ENCODE measurements at regions not wholly inside any gene's neighbourhood (a gene's known extent, or its start where the extent isn't known, plus 50 kb on each side); places are given as distances from the start of the nearest gene placed in this dataset.

- H2BK12ac ChIP-seq (ENCODE audit: low read length), result no peak overlapping the region
- no peak overlapping the region for H3K4ac ChIP-seq (ENCODE audit: low read length)
Observed at GRCh38 chr9:85368781-85369180, 373.0 kb downstream of the AGTPBP1 start.

GRCh38 chr9:85359161-85359560, 382.6 kb downstream of the AGTPBP1 start:
- H3K36me3 ChIP-seq (replicated peaks in 1 of 2; ENCODE audit: control insufficient read depth in 2 of 2, insufficient read depth in 2 of 2, low read length in 2 of 2), result no peaks in the 10 kb centered on the region
- no peak overlapping the region for H3K4me2 ChIP-seq (ENCODE audit: insufficient read depth, low read length, poor library complexity, severe bottlenecking)
- no peak overlapping the region for H2BK12ac ChIP-seq (ENCODE audit: low read length)
- no peak overlapping the region for H2BK5ac ChIP-seq (ENCODE audit: low read length)
- no peak overlapping the region for H4K8ac ChIP-seq (ENCODE audit: low read depth, low read length)
- peaks cover 0 to 3% of the 10 kb centered on the region in 2 donors for H3K9me3 ChIP-seq (replicated peaks in 1 of 2; ENCODE audit: control insufficient read depth in 2 of 2, insufficient read depth in 1 of 2, low read depth in 1 of 2, low read length in 2 of 2)
- no CpG with 5 or more reads among the region's 5 CpGs for WGBS, 2 donors (ENCODE audit: extremely low coverage in 2 of 2, insufficient read length in 2 of 2, insufficient replicate concordance in 1 of 2)
- H2AK5ac ChIP-seq (ENCODE audit: low read depth, low read length), result no peak overlapping the region
- no peaks in the 10 kb centered on the region for H3K79me1 ChIP-seq (ENCODE audit: low read depth, low read length)
- H3K4me1 ChIP-seq (ENCODE audit: control insufficient read depth in 2 of 2, insufficient read depth in 1 of 2, low read depth in 1 of 2, low read length in 2 of 2), result no peaks in the 10 kb centered on the region
- H3K9ac ChIP-seq (ENCODE audit: low read depth, low read length, poor library complexity), result no peak overlapping the region
- no peak overlapping the region for H4K91ac ChIP-seq (ENCODE audit: low read depth, low read length, poor library complexity)
- no peak for DNase-seq (ENCODE audit: low spot score)
- no peak overlapping the region for H2BK120ac ChIP-seq (ENCODE audit: low read depth, low read length)
- H3K14ac ChIP-seq (ENCODE audit: low read length), result no peak overlapping the region
- H3K4me3 ChIP-seq (ENCODE audit: low read length in 2 of 2), result no peak overlapping the region
- H3K23ac ChIP-seq (ENCODE audit: low read depth, low read length, poor library complexity), result no peak overlapping the region
- H2BK15ac ChIP-seq (ENCODE audit: low read length), result no peak overlapping the region
- no peaks in the 10 kb centered on the region for H3K27me3 ChIP-seq (ENCODE audit: control insufficient read depth in 3 of 3, insufficient read depth in 3 of 3, low read depth in 1 of 3, low read length in 3 of 3)
- H3K27ac ChIP-seq (replicated peaks; ENCODE audit: low read length), result no peak overlapping the region
- H3K18ac ChIP-seq (ENCODE audit: low read length), result no peak overlapping the region
- no peak overlapping the region for H3K4ac ChIP-seq (ENCODE audit: low read length)
- no peak overlapping the region for H2AFZ ChIP-seq (ENCODE audit: low read length)

More at GRCh38 chr9:85368781-85369180, 373.0 kb downstream of the AGTPBP1 start:
- no peak overlapping the region for H2AK5ac ChIP-seq (ENCODE audit: low read depth, low read length)
- H3K9ac ChIP-seq (ENCODE audit: low read depth, low read length, poor library complexity), result no peak overlapping the region
- H3K14ac ChIP-seq (ENCODE audit: low read length), result no peak overlapping the region
- no peak overlapping the region for H2AFZ ChIP-seq (ENCODE audit: low read length)
- no peak overlapping the region for H3K4me2 ChIP-seq (ENCODE audit: insufficient read depth, low read length, poor library complexity, severe bottlenecking)
- H3K27me3 ChIP-seq (ENCODE audit: control insufficient read depth in 3 of 3, insufficient read depth in 3 of 3, low read depth in 1 of 3, low read length in 3 of 3), result no peaks in the 10 kb centered on the region
- no peaks in the 10 kb centered on the region for H3K4me1 ChIP-seq (ENCODE audit: control insufficient read depth in 2 of 2, insufficient read depth in 1 of 2, low read depth in 1 of 2, low read length in 2 of 2)
- H3K27ac ChIP-seq (replicated peaks; ENCODE audit: low read length), result no peak overlapping the region
- no CpG with 5 or more reads among the region's 1 CpG for WGBS, 2 donors (ENCODE audit: extremely low coverage in 2 of 2, insufficient read length in 2 of 2, insufficient replicate concordance in 1 of 2)
- H3K79me1 ChIP-seq (ENCODE audit: low read depth, low read length), result no peaks in the 10 kb centered on the region
- no peaks in the 10 kb centered on the region for H3K36me3 ChIP-seq (replicated peaks in 1 of 2; ENCODE audit: control insufficient read depth in 2 of 2, insufficient read depth in 2 of 2, low read length in 2 of 2)
- no peak overlapping the region for H2BK120ac ChIP-seq (ENCODE audit: low read depth, low read length)
- no peak overlapping the region for H3K4me3 ChIP-seq (ENCODE audit: low read length in 2 of 2)
- no peak overlapping the region for H3K23ac ChIP-seq (ENCODE audit: low read depth, low read length, poor library complexity)
- no peak overlapping the region for H2BK15ac ChIP-seq (ENCODE audit: low read length)
- H2BK5ac ChIP-seq (ENCODE audit: low read length), result no peak overlapping the region
- H4K8ac ChIP-seq (ENCODE audit: low read depth, low read length), result no peak overlapping the region
- no peak for DNase-seq (ENCODE audit: low spot score)
- no peak overlapping the region for H4K91ac ChIP-seq (ENCODE audit: low read depth, low read length, poor library complexity)
- no peaks in the 10 kb centered on the region for H3K9me3 ChIP-seq (replicated peaks in 1 of 2; ENCODE audit: control insufficient read depth in 2 of 2, insufficient read depth in 1 of 2, low read depth in 1 of 2, low read length in 2 of 2)
- H3K18ac ChIP-seq (ENCODE audit: low read length), result no peak overlapping the region

GRCh38 chr9:85349046-85349445, 392.7 kb downstream of the AGTPBP1 start:
- Histone ChIP-seq H3K36me3 (replicated peaks in 1 of 2; ENCODE audit: control insufficient read depth in 2 of 2, insufficient read depth in 2 of 2, low read length in 2 of 2) (no peaks in the 10 kb centered on the region), H3K9me3 (replicated peaks in 1 of 2; ENCODE audit: control insufficient read depth in 2 of 2, insufficient read depth in 1 of 2, low read depth in 1 of 2, low read length in 2 of 2) (no peaks in the 10 kb centered on the region), H3K9ac (ENCODE audit: low read depth, low read length, poor library complexity) (no peak overlapping the region), H4K8ac (ENCODE audit: low read depth, low read length) (no peak overlapping the region), H2BK5ac (ENCODE audit: low read length) (no peak overlapping the region), H2AFZ (ENCODE audit: low read length) (no peak overlapping the region), H3K4me3 (ENCODE audit: low read length in 2 of 2) (no peak overlapping the region), H3K27me3 (ENCODE audit: control insufficient read depth in 3 of 3, insufficient read depth in 3 of 3, low read depth in 1 of 3, low read length in 3 of 3) (no peaks in the 10 kb centered on the region), H3K27ac (replicated peaks; ENCODE audit: low read length) (no peak overlapping the region), H3K79me1 (ENCODE audit: low read depth, low read length) (no peaks in the 10 kb centered on the region), H3K14ac (ENCODE audit: low read length) (no peak overlapping the region), H3K4ac (ENCODE audit: low read length) (no peak overlapping the region), H3K23ac (ENCODE audit: low read depth, low read length, poor library complexity) (no peak overlapping the region), H2BK120ac (ENCODE audit: low read depth, low read length) (no peak overlapping the region), H3K4me1 (ENCODE audit: control insufficient read depth in 2 of 2, insufficient read depth in 1 of 2, low read depth in 1 of 2, low read length in 2 of 2) (no peaks in the 10 kb centered on the region), H2BK12ac (ENCODE audit: low read length) (no peak overlapping the region), H2BK15ac (ENCODE audit: low read length) (no peak overlapping the region), H4K91ac (ENCODE audit: low read depth, low read length, poor library complexity) (no peak overlapping the region), H3K18ac (ENCODE audit: low read length) (no peak overlapping the region), H3K4me2 (ENCODE audit: insufficient read depth, low read length, poor library complexity, severe bottlenecking) (no peak overlapping the region), H2AK5ac (ENCODE audit: low read depth, low read length) (no peak overlapping the region)
- no peak for DNase-seq (ENCODE audit: low spot score)
- no CpG with 5 or more reads among the region's 6 CpGs for WGBS, 2 donors (ENCODE audit: extremely low coverage in 2 of 2, insufficient read length in 2 of 2, insufficient replicate concordance in 1 of 2)

- WGBS, 2 donors (ENCODE audit: extremely low coverage in 2 of 2, insufficient read length in 2 of 2, insufficient replicate concordance in 1 of 2), result no CpG with 5 or more reads among the region's 6 CpGs
- no peak overlapping the region for H3K14ac ChIP-seq (ENCODE audit: low read length)
Observed at GRCh38 chr9:85347541-85347940, 394.2 kb downstream of the AGTPBP1 start.

More at GRCh38 chr9:85347541-85347940, 394.2 kb downstream of the AGTPBP1 start:
- Histone ChIP-seq H2AK5ac (ENCODE audit: low read depth, low read length) (no peak overlapping the region), H3K4me3 (ENCODE audit: low read length in 2 of 2) (no peak overlapping the region), H4K8ac (ENCODE audit: low read depth, low read length) (no peak overlapping the region), H2BK5ac (ENCODE audit: low read length) (no peak overlapping the region), H3K9me3 (replicated peaks in 1 of 2; ENCODE audit: control insufficient read depth in 2 of 2, insufficient read depth in 1 of 2, low read depth in 1 of 2, low read length in 2 of 2) (no peaks in the 10 kb centered on the region), H3K9ac (ENCODE audit: low read depth, low read length, poor library complexity) (no peak overlapping the region), H3K27me3 (ENCODE audit: control insufficient read depth in 3 of 3, insufficient read depth in 3 of 3, low read depth in 1 of 3, low read length in 3 of 3) (no peaks in the 10 kb centered on the region), H3K4me1 (ENCODE audit: control insufficient read depth in 2 of 2, insufficient read depth in 1 of 2, low read depth in 1 of 2, low read length in 2 of 2) (no peaks in the 10 kb centered on the region), H3K4me2 (ENCODE audit: insufficient read depth, low read length, poor library complexity, severe bottlenecking) (no peak overlapping the region), H3K4ac (ENCODE audit: low read length) (no peak overlapping the region), H3K27ac (replicated peaks; ENCODE audit: low read length) (no peak overlapping the region), H4K91ac (ENCODE audit: low read depth, low read length, poor library complexity) (no peak overlapping the region), H2BK15ac (ENCODE audit: low read length) (no peak overlapping the region), H2BK12ac (ENCODE audit: low read length) (no peak overlapping the region), H3K79me1 (ENCODE audit: low read depth, low read length) (no peaks in the 10 kb centered on the region), H3K23ac (ENCODE audit: low read depth, low read length, poor library complexity) (no peak overlapping the region), H3K36me3 (replicated peaks in 1 of 2; ENCODE audit: control insufficient read depth in 2 of 2, insufficient read depth in 2 of 2, low read length in 2 of 2) (no peaks in the 10 kb centered on the region), H2BK120ac (ENCODE audit: low read depth, low read length) (no peak overlapping the region), H2AFZ (ENCODE audit: low read length) (no peak overlapping the region), H3K18ac (ENCODE audit: low read length) (no peak overlapping the region)
- no peak for DNase-seq (ENCODE audit: low spot score)

All from neuronal stem cell (in vitro differentiated cells).